Stomach (tissue), 4 donors: ENCODE measurements at regions not wholly inside any gene's neighbourhood (a gene's known extent, or its start where the extent isn't known, plus 50 kb on each side); places are given as distances from the start of the nearest gene placed in this dataset.

Experiments used
- EP300 ChIP-seq: sonication (generic); formaldehyde crosslinking; IDR thresholded peaks from one replicate; pipeline ENCODE4 v1.6.1; 2017; ENCODE audit warnings: antibody characterized with exemption
- POLR2A ChIP-seq, 4 donors: fragments of 450-650 bp; IDR thresholded peaks; one replicate each; pipeline ENCODE4 v1.6.1; 2016; ENCODE audit warnings: antibody characterized with exemption in 4 of 4, control low read depth in 2 of 4, mild to moderate bottlenecking in 1 of 4, moderate library complexity in 1 of 4
- POLR2AphosphoS5 ChIP-seq, 3 donors: sonication (generic); formaldehyde crosslinking; IDR thresholded peaks; one replicate each; pipeline ENCODE4 v1.6.1; 2016; ENCODE audit warnings: antibody characterized with exemption in 3 of 3
- TF ChIP-seq, protein P1 (sequence below), 7 experiments: fragments of 450-650 bp in 4 of 7; fragments of 200-600 bp in 3 of 7; sonication (generic) in 3 of 7; IDR thresholded peaks; one replicate each; pipeline ENCODE4 v1.5.1; 2016 to 2019; ENCODE audit warnings: antibody characterized with exemption in 7 of 7, control low read depth in 2 of 7, mild to moderate bottlenecking in 1 of 7

DNA sequence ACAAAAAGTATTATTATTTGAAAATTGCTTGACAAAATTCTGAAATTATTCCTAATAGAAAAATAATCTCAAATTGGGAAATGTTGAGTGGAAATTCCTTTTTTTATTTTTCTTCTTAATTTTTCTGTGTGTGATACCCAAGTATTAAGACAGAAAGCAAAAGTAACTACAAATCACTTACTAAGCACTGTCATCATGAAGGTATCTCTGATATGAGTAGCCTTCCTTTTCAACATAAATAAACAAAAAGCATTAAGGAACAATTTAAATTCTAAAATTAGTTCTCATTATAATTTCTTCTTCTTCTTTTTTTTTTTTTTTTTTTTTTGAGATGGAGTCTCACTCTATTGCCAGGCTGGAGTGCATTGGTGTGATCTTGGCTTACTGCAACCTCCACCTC, 174.2 kb upstream of the RBMS1 start:
- TF ChIP-seq, protein P1, sequence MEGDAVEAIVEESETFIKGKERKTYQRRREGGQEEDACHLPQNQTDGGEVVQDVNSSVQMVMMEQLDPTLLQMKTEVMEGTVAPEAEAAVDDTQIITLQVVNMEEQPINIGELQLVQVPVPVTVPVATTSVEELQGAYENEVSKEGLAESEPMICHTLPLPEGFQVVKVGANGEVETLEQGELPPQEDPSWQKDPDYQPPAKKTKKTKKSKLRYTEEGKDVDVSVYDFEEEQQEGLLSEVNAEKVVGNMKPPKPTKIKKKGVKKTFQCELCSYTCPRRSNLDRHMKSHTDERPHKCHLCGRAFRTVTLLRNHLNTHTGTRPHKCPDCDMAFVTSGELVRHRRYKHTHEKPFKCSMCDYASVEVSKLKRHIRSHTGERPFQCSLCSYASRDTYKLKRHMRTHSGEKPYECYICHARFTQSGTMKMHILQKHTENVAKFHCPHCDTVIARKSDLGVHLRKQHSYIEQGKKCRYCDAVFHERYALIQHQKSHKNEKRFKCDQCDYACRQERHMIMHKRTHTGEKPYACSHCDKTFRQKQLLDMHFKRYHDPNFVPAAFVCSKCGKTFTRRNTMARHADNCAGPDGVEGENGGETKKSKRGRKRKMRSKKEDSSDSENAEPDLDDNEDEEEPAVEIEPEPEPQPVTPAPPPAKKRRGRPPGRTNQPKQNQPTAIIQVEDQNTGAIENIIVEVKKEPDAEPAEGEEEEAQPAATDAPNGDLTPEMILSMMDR (IDR thresholded peaks at IDR 0.05): no peak
- TF ChIP-seq EP300 (no peak), POLR2A (IDR thresholded peaks at IDR 0.05) (no peak), POLR2AphosphoS5 (IDR thresholded peaks at IDR 0.05) (no peak)
